Mesenchymal stem cell (in vitro differentiated cells and primary cell): ENCODE measurements at regions not wholly inside any gene's neighbourhood (a gene's known extent, or its start where the extent isn't known, plus 50 kb on each side); places are given as distances from the start of the nearest gene placed in this dataset.

Experiments used
- DNase-seq: peaks from one replicate; pipeline ENCODE4 v3.0.0-alpha.2; 2013
- H2AFZ ChIP-seq: one replicate; pipeline ENCODE4 v1.6.1; 2013; ENCODE audit warnings: low read depth, mild to moderate bottlenecking, control low read depth, inconsistent platforms, low read length, moderate library complexity
- H2AK5ac ChIP-seq: 2 replicates; pipeline ENCODE4 v1.6.1; 2013; ENCODE audit warnings: low read length, moderate library complexity, mild to moderate bottlenecking, inconsistent platforms; ENCODE audit not compliant: severe bottlenecking
- H2BK120ac ChIP-seq: one replicate; pipeline ENCODE4 v1.6.1; 2013; ENCODE audit warnings: low read depth, mild to moderate bottlenecking, inconsistent platforms, low read length, moderate library complexity
- H2BK12ac ChIP-seq, 2 experiments: one replicate each; pipeline ENCODE4 v1.6.1; 2013; ENCODE audit warnings: inconsistent platforms in 2 of 2, low read length in 2 of 2, mild to moderate bottlenecking in 2 of 2, moderate library complexity in 2 of 2, control low read depth in 1 of 2
- H2BK15ac ChIP-seq: one replicate; pipeline ENCODE4 v1.6.1; 2013; ENCODE audit warnings: mild to moderate bottlenecking, low read depth, inconsistent platforms; ENCODE audit not compliant: poor library complexity, severe bottlenecking
- H2BK5ac ChIP-seq: 2 replicates; pipeline ENCODE4 v1.6.1; 2013; ENCODE audit warnings: low read depth, mild to moderate bottlenecking, low read length, control low read depth, inconsistent platforms; ENCODE audit not compliant: poor library complexity, severe bottlenecking
- H3K14ac ChIP-seq, 2 experiments: one replicate each; pipeline ENCODE4 v1.6.1; 2013; ENCODE audit warnings: inconsistent platforms in 2 of 2, low read length in 2 of 2, control low read depth in 1 of 2, mild to moderate bottlenecking in 1 of 2, moderate library complexity in 1 of 2
- H3K18ac ChIP-seq, 2 experiments: one replicate each; pipeline ENCODE4 v1.6.1; 2013; ENCODE audit warnings: inconsistent platforms in 2 of 2, low read length in 2 of 2, control low read depth in 1 of 2, low read depth in 1 of 2, mild to moderate bottlenecking in 1 of 2
- H3K23ac ChIP-seq, 2 experiments: one replicate each; pipeline ENCODE4 v1.6.1; 2013; ENCODE audit warnings: inconsistent platforms in 2 of 2, low read length in 2 of 2, mild to moderate bottlenecking in 2 of 2, moderate library complexity in 2 of 2, control low read depth in 1 of 2
- H3K27ac ChIP-seq: 2 replicates; pipeline ENCODE4 v1.5.1; 2013; ENCODE audit warnings: mild to moderate bottlenecking, moderate library complexity, low read length, control low read depth, inconsistent platforms; ENCODE audit not compliant: poor library complexity, severe bottlenecking
- H3K27me3 ChIP-seq, 2 experiments: 2 replicates each; pipeline versions ENCODE4 v1.6.1 to v1.7.0; 2013; ENCODE audit warnings: low read length in 2 of 2, mild to moderate bottlenecking in 2 of 2, moderate library complexity in 2 of 2, control low read depth in 1 of 2, inconsistent platforms in 1 of 2; ENCODE audit not compliant: control insufficient read depth in 1 of 2, insufficient read depth in 1 of 2
- H3K36me3 ChIP-seq, 2 experiments: 2 replicates each; pipeline versions ENCODE4 v1.6.1 to v1.7.0; 2013; ENCODE audit warnings: low read length in 2 of 2, control low read depth in 1 of 2, inconsistent platforms in 1 of 2, low read depth in 1 of 2, mild to moderate bottlenecking in 1 of 2; ENCODE audit not compliant: insufficient read depth in 2 of 2, control insufficient read depth in 1 of 2
- H3K4ac ChIP-seq, 2 experiments: one replicate each; pipeline ENCODE4 v1.6.1; 2013; ENCODE audit warnings: inconsistent platforms in 2 of 2, low read length in 2 of 2, mild to moderate bottlenecking in 2 of 2, moderate library complexity in 2 of 2, control low read depth in 1 of 2, low read depth in 1 of 2
- H3K4me1 ChIP-seq: 2 replicates; pipeline ENCODE4 v1.6.1; 2013; ENCODE audit warnings: low read depth, low read length, control low read depth; ENCODE audit not compliant: control insufficient read depth, insufficient read depth
- H3K4me2 ChIP-seq: 2 replicates; pipeline ENCODE4 v1.6.1; 2013; ENCODE audit warnings: low read length, mild to moderate bottlenecking, inconsistent platforms; ENCODE audit not compliant: poor library complexity, severe bottlenecking
- H3K4me3 ChIP-seq, 2 experiments: 2 replicates each; pipeline versions ENCODE4 v1.5.1 to v1.7.0; 2013; ENCODE audit warnings: low read length in 2 of 2, mild to moderate bottlenecking in 2 of 2, control low read depth in 1 of 2, low read depth in 1 of 2; ENCODE audit not compliant: insufficient read depth in 1 of 2
- H3K79me1 ChIP-seq: replicated peaks from 2 replicates; pipeline ENCODE4 v1.6.1; 2013; ENCODE audit warnings: mild to moderate bottlenecking, control low read depth, low read length, inconsistent platforms; ENCODE audit not compliant: poor library complexity, severe bottlenecking
- H3K9ac ChIP-seq: 2 replicates; pipeline ENCODE4 v1.7.0; 2013; ENCODE audit warnings: mild to moderate bottlenecking, low read length, moderate library complexity
- H3K9me3 ChIP-seq: 2 replicates; pipeline ENCODE4 v1.7.0; 2013; ENCODE audit warnings: mild to moderate bottlenecking, low read length; ENCODE audit not compliant: control insufficient read depth
- H4K8ac ChIP-seq: one replicate; pipeline ENCODE4 v1.6.1; 2013; ENCODE audit warnings: inconsistent platforms, mild to moderate bottlenecking, low read length, moderate library complexity
- H4K91ac ChIP-seq: one replicate; pipeline ENCODE4 v1.6.1; 2013; ENCODE audit warnings: mild to moderate bottlenecking, low read length, inconsistent platforms
- WGBS: methylation state at CpG from one replicate; pipeline ENCODE4 v1.1.7; 2013; ENCODE audit warnings: mixed read lengths; 5-methylcytosine and 5-hydroxymethylcytosine counted together

GRCh38 chr3:193783166-193783896 is 190.3 kb downstream of the OPA1 start:
- Histone ChIP-seq H3K4me3 (no peak overlapping the region), H3K27me3 (peaks cover 33 to 77% of the 10 kb centered on the region in 2 experiments), H2AK5ac (peak overlapping the region; percentile 78), H3K23ac (no peak overlapping the region), H2BK120ac (no peak overlapping the region), H3K27ac (no peak overlapping the region), H3K79me1 (no peaks in the 10 kb centered on the region), H3K4me1 (peaks cover 34% of the 10 kb centered on the region), H3K9me3 (no peaks in the 10 kb centered on the region), H2AFZ (no peak overlapping the region), H3K18ac (peak overlapping the region in 1 of 2 experiments; percentile 82), H2BK15ac (no peak overlapping the region), H3K36me3 (no peaks in the 10 kb centered on the region), H3K14ac (peak overlapping the region in 1 of 2 experiments; percentile 35), H3K4me2 (no peak overlapping the region), H2BK5ac (no peak overlapping the region), H3K4ac (no peak overlapping the region), H3K9ac (no peak overlapping the region), H4K91ac (no peak overlapping the region), H2BK12ac (peak overlapping the region in 1 of 2 experiments; percentile 66), H4K8ac (no peak overlapping the region)
- DNase-seq, result peak; percentile 63
- 68% methylated on average over 3 of the region's 5 CpGs for WGBS

- Histone ChIP-seq H2BK120ac (no peak overlapping the region), H2BK15ac (no peak overlapping the region), H4K91ac (no peak overlapping the region), H3K4me1 (peaks cover 39% of the 10 kb centered on the region), H3K27me3 (peaks cover 26 to 75% of the 10 kb centered on the region in 2 experiments), H2BK5ac (no peak overlapping the region), H2AK5ac (no peak overlapping the region), H3K4me3 (no peak overlapping the region), H3K27ac (no peak overlapping the region), H3K4me2 (no peak overlapping the region), H3K79me1 (no peaks in the 10 kb centered on the region), H3K23ac (no peak overlapping the region), H3K36me3 (no peaks in the 10 kb centered on the region), H4K8ac (no peak overlapping the region), H2AFZ (no peak overlapping the region), H3K14ac (no peak overlapping the region), H2BK12ac (no peak overlapping the region), H3K18ac (no peak overlapping the region), H3K9me3 (no peaks in the 10 kb centered on the region), H3K9ac (no peak overlapping the region), H3K4ac (no peak overlapping the region)
- WGBS, result 86% methylated on average over 1 of the region's 1 CpG
- DNase-seq, result no peak
Measured at GRCh38 chr3:193784822-193785221, 191.8 kb downstream of the OPA1 start.

- peak overlapping the region; percentile 43 for H4K8ac ChIP-seq
- 87% methylated on average over 11 of the region's 12 CpGs for WGBS
- peak overlapping the region in 1 of 2 experiments; percentile 64 for H3K23ac ChIP-seq
- H3K79me1 ChIP-seq, result no peaks in the 10 kb centered on the region
- DNase-seq, result no peak
- no peak overlapping the region for H2BK15ac ChIP-seq
- no peaks in the 10 kb centered on the region for H3K9me3 ChIP-seq
- peak overlapping the region; percentile 27 to 50 for H3K18ac ChIP-seq
- no peak overlapping the region for H4K91ac ChIP-seq
- peak overlapping the region; percentile 4 for H2AK5ac ChIP-seq
- no peak overlapping the region for H2BK5ac ChIP-seq
- H3K27ac ChIP-seq, result no peak overlapping the region
- H3K4me2 ChIP-seq, result no peak overlapping the region
- peak overlapping the region in 1 of 2 experiments; percentile 54 for H3K4ac ChIP-seq
- no peak overlapping the region for H2AFZ ChIP-seq
- no peak overlapping the region for H3K14ac ChIP-seq
- H3K4me1 ChIP-seq, result peaks cover 20% of the 10 kb centered on the region
- H3K4me3 ChIP-seq, result no peak overlapping the region
- no peak overlapping the region for H2BK120ac ChIP-seq
- peak overlapping the region; percentile 30 to 92 for H2BK12ac ChIP-seq
- no peaks in the 10 kb centered on the region for H3K36me3 ChIP-seq
- peaks cover 42 to 85% of the 10 kb centered on the region in 2 experiments for H3K27me3 ChIP-seq
- no peak overlapping the region for H3K9ac ChIP-seq
Measured at GRCh38 chr3:193787496-193787870, 194.5 kb downstream of the OPA1 start.

- DNase-seq, result peak; percentile 78
- Histone ChIP-seq H2BK120ac (peak overlapping the region; percentile 12), H4K8ac (no peak overlapping the region), H3K4ac (peak overlapping the region in 1 of 2 experiments; percentile 61), H3K14ac (no peak overlapping the region), H3K18ac (peak overlapping the region in 1 of 2 experiments; percentile 85), H4K91ac (peak overlapping the region; percentile 19), H3K79me1 (no peaks in the 10 kb centered on the region), H3K27ac (no peak overlapping the region), H2AK5ac (peak overlapping the region; percentile 13), H3K4me3 (no peak overlapping the region), H3K23ac (no peak overlapping the region), H3K36me3 (no peaks in the 10 kb centered on the region), H2AFZ (no peak overlapping the region), H3K27me3 (peaks cover 51 to 85% of the 10 kb centered on the region in 2 experiments), H3K9me3 (no peaks in the 10 kb centered on the region), H2BK5ac (no peak overlapping the region), H3K4me2 (no peak overlapping the region), H2BK15ac (no peak overlapping the region), H2BK12ac (peak overlapping the region in 1 of 2 experiments; percentile 96), H3K9ac (no peak overlapping the region), H3K4me1 (peaks cover 13% of the 10 kb centered on the region)
- 24% methylated on average over 14 of the region's 15 CpGs for WGBS
Measured at GRCh38 chr3:193788189-193788991, 195.4 kb downstream of the OPA1 start.
